HG02571 (cell line): ENCODE measurements at regions not wholly inside any gene's neighbourhood (a gene's known extent, or its start where the extent isn't known, plus 50 kb on each side); places are given as distances from the start of the nearest gene placed in this dataset.
"Not testable (repeated sequence)": the region's sequence is repeated elsewhere in the genome, so short reads cannot be mapped to it uniquely, and the experiment has no call there.

Source experiments
- ATAC-seq: cut with Tn5 transposase; IDR thresholded peaks from one replicate; pipeline ENCODE4 v1.9.1; 2021; ENCODE audit warnings: mild to moderate bottlenecking, moderate library complexity; ENCODE audit not compliant: unreplicated experiment

DNA sequence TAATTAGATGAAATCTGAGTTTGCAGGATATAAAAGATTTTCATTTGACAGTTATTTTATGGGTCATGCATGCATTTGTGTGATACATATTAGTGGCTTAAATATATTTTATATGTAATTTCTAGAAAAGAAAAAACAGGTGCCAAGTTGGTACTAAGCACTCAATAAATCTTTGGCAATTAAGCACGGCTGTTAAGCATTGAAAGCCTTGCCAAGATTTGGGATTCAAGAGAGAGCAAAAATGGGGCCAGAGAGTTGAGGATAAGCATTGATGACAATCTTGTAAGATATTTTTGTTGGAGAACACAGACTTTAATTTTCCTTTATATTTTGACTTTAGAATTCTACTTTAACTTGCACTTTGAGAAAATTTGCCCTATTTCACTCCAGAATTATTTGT is 249.8 kb upstream of the MAD2L1 start:
- ATAC-seq, result no peak

DNA sequence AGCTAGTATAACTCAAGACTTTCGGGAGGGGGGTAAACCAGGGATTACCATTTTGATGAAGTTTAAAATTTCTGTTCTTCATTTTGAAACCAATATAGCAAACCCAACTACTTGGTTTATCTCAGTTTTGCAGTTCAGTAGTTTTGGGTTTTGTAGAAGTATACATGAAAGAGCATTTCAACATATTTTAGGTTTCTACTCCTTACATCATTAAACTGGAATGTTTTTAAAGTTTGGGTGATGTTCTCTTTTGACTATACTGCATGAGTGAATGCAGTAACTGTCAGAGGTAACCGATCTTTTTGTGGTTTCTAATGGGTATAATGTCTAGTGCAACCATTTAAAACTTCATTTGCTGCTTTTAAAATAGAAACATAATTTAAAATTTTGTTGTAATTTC is 248.3 kb upstream of the MAD2L1 start:
- no peak for ATAC-seq

DNA sequence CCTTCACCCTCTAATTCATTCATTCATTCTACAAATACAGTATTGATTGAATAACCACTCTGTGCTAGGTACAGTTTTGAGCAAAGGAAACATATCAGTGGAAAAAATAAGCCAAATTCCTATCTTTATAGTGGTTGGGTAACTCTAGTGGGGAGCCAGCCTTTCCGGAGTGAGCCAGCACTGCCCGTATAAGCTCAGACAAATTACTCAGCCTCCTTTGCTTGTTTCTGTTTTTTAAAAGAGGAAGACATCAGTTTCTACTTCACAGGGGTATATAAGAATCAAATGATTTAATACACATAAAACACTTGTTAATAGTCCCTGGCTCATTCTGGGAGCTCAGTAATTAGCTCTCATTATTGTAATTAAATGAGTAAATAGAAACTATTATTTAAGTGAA is 238.2 kb upstream of the MAD2L1 start:
- ATAC-seq, result no peak

DNA sequence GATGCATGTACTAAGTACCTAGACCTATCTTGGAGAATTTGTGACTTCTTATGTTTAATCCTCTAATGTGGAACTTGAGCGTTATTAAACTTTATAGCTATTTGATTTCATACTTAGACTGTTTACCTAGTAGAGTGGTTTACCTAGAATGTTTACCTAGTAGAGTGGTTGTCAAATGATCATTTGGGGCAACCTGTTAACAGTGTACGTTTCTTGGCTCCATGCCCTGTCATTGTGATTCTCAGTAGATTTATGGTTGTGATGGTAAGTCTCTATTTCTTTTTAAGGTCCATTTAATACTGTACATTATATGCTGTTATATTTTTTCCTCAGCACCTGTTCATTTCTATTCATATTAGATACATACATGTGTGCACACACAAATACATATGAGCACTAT is 233.0 kb upstream of the MAD2L1 start:
- no peak for ATAC-seq

DNA sequence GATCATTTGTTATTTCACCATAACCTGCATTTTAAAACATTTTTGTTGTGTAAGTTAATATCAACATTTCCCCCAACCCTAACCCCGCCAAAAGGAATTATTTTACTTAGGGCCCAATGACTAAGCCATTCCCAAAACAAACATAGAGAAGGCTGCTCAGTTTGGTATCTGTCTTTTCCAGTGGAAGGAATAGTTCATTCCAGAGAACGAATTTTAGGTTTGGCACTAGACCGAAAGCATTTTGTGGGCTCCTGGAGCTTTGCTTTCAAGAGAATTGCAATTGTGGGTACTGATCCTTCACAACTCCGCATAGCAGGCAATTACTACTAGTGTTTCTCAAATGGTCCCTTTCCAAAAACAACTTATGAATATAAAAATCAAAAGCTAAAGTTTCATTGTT is 226.7 kb upstream of the MAD2L1 start:
- ATAC-seq, result no peak

DNA sequence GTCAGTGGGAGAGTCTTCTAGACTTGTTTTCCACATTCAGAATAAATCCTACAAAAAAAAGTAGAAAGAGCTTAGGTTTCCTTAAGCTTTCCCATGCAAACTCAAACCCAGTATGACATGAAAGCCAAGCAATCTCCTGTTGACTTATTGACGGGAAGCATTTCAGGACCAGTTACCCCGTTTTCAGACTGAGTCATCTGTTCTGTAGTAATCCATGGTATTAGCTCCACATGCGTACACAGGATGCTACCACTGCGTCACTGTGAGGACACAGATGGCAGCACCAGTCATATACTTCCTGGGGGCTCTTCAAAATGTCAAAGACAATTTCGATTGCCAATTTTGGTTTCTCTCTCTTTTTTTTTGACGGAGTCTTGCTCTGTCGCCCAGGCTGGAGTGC is 224.9 kb upstream of the MAD2L1 start:
- no peak for ATAC-seq

DNA sequence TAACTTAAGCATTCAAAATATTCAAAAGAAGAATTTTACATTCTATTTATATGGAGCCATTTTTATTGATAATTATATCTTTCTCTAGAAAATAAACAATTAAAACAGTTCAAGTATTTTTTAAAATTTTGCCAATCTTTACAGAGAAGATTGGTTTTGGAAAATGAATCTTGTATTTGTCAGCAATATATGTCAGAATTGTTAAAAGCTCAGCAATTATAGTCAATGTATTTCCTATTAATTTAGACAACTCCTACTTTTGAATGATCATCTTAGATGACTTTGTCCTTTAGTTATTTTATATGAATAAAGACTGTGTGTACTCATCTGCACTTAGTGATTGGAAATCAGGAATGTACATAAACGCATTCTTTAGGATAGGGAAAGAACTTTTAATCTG is 223.9 kb upstream of the MAD2L1 start:
- no peak for ATAC-seq

DNA sequence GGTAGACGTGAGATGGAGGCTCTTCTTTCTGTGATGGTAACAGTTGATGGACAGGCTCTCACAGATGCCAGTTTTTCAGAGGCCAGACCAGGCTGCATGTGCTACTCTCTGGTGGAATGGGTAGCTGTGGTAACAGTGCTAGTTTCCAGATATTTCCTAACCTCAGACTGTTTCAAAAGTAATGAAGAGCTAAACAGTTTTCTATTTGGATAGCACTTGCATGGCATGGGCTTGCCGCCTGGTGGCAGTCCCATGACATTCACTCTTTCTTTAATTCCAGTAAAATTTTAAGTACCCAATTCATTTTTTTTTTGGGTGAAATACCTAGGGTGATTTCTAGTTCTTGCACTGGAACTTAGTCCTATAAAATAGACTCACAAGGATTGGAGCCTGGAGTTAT is 220.2 kb upstream of the MAD2L1 start:
- ATAC-seq, result no peak

DNA sequence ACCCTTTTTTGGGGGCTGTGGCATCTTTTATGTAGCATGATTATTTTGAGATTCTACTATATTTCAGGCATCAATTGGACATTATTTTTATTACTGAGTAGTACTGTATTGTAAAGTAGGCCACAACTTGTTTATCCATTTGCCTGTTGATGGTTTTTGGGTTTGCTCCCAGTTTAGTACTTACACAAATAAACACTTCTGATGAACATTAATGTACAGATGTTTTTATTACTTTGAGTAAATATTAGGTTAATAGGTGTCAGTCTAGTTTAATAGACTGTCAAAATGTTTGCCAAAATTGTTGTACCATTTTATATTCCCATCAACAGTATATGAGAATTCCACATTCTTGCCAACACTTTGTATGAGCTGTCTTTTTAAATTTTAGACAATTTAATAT is 214.9 kb upstream of the MAD2L1 start:
- no peak for ATAC-seq

DNA sequence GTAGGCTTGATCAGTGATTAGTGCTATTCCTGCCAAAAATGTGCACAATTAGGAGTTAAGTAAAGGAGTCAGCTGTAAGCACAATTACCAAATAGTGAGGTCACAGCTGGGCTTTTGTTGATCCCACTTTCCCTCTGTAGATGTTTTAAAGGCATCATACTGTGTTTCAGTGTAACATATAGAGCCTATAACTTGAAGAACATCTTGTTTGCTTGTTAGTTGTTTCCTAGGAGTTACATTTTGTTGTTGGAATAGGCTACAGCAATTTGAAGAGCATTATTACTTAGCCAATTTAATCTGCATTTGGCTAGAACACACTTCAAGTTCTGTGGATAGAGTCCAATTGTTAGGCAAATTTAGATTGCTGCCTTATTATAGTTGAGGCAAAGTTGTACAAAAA is 210.7 kb upstream of the MAD2L1 start:
- ATAC-seq, result no peak

DNA sequence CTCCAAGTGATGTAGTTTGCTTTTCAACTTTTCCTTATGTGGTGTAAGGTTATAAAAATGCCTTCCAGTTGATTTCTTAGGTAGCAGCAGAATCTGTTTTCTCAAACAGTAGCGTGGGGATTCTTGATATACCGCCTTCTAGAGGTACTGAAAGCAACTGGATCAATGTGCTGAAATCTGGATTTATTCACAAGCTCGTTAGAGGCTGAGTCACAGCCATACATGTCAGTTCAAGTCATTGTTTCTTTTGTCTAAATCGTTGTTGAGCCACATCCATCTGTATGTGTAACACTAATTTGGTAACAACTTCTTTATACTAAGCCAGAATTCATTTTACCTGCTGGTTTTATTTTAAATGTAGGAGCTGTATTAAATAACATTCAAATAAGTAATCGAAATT is 200.0 kb upstream of the MAD2L1 start:
- ATAC-seq, result no peak

DNA sequence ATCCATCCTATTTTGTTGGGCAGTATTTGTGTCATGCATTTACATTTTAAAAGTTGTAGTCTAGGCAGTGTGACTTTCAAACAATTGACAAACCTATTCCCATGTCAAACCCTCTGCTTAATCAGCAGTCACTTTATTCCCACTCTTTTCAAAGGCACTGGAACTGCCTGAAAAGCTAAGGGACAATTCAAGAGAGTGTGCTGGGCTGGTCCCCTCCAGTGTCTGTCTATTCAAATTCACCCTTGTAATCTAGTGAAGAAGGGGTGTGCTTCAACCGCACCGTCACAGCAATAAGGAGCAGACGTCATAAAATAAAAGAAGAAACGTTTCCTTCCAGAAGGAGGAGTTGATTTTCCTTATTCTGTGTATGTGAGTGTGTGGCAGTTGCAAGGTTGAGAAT is 197.0 kb upstream of the MAD2L1 start:
- no peak for ATAC-seq

DNA sequence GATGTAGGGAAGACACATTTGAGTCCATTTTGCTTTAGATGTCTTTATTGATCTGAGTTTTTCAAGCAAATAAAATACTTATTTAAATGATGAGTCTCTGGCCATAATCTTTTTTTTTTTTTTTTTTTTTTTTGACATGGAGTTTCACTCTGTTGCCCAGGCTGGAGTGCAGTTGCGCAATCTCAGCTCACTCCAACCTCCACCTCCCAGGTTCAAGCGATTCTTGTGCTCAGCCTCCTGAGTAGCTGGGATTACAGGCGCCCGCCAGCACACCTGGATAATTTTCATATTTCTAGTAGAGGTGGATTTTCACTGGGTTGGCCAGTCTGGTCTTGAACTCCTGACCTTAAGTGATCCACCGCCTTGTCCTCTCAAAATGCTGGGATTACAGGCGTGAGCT is 194.5 kb upstream of the MAD2L1 start:
- ATAC-seq, result no peak

DNA sequence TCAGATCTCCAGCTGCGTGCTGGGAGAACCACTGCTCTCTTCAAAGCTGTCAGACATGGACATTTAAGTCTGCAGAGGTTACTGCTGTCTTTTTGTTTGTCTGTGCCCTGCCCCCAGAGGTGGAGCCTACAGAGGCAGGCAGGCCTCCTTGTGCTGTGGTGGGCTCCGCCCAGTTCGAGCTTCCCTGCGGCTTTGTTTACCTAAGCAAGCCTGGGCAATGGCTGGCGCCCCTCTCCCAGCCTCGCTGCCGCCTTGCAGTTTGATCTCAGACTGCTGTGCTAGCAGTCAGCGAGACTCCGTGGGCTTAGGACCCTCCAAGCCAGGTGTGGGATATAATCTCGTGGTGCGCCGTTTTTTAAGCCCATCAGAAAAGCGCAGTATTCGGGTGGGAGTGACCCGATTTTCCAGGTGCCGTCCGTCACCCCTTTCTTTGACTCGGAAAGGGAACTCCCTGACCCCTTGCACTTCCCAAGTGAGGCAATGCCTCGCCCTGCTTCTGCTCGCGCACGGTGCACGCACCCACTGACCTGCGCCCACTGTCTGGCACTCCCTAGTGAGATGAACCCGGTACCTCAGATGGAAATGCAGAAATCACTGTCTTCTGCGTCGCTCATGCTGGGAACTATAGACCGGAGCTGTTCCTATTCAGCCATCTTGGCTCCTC is 189.6 kb upstream of the MAD2L1 start:
- ATAC-seq, result not testable (repeated sequence)

DNA sequence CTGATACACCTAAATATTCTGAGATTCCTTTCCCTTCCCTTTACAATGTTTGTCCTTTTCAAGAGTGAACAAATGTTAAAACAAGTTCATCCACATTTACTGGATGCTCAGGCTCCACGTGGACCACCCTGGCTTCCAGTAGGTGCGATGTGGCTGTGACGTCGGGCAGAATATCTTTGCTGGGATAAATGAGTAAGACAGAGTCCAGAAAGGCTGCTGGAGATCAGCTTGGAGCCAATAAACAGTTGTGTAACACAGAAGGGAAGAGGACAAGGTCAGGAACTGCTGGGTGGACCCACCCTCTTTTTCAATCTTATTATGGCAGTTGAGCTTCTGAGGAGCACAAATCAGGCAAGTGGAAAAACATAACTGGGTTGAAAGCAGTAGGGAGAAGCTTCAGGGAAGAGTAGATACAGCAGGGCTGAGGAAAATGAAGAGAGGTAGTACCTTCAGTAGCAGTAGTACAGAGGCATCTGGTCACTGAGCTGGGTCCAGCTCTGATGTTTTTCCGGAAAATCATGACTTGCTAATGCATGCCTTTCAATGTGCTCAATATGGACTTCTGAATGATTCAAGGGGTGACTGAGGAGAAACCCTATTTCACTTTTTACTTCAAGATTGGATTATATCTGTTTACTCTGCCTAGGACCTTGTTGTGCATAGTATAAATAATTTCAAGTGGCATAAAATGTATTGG is 171.8 kb upstream of the MAD2L1 start:
- no peak for ATAC-seq

DNA sequence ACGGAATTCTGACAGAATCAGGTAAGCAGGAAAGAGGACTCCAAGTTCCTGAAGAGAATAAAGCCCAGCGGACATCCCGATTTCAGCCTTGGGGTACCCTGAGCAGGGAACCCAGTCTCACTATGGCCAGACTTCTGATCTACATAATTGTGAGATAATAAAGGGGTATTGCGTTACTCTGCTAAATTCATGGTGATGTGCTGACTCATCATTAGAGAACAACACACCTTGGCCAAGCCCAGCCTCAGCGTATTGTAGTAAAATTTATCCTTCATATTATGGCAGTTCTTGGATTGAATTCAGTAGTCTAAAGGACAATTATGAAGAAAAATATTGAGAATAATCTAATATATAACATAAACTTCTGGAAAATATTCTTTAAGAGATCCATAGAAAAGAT is 170.2 kb upstream of the MAD2L1 start:
- ATAC-seq, result no peak

DNA sequence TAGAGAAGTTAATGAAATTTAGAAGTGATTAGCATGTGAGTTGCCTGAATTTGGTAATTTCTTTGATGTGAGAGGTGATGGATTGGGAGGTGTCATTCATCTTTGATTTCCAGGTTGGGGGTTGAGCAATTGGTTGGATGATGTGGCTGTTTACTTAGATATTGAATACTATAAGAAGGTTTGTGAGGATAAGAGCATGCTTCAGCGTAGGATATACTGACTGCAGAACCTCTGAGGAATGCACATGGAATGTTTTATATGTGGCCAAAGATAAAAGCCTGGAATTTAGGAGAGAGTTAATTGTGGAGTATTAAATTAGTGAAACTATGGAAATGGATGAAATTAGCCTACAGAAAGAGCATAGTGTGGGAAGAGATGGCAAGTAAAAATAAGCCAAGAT is 165.4 kb upstream of the MAD2L1 start:
- no peak for ATAC-seq

DNA sequence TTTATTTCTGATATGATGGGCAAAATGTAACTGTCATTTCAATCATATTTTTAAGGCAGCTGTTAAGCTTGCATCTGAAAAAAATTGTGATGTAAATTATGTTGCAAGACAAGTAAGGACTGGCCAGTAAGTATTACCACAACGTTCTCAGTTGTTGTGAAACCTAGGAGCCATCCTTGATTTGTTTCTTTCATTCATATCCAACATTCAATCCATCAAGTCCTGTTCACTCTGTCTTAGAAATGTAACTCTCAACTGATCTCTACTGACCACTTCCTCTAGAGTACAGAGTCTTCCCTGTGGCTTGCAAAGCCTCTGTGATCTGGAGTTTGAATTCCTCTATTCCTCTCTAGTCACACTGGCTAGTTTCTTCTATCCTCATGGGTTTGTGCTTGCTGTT is 161.4 kb upstream of the MAD2L1 start:
- no peak for ATAC-seq

DNA sequence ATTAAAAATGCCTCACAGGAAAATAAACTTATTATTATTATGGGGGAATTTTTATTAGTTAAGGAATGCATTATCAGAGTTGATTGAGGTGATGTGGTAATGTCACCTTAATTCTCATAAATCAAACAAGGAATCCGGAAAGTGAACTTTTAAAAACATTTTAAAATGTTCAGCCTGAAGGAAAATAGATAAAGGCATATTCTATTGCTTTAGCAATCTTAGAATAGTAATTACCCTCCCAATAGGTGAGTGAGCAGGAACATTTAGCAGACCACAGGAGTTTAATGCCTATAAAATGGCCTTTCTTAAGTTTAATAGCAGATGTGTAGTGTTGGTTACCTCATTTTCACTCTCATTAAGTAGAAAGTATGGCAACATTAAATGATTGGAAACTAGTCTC is 160.9 kb upstream of the MAD2L1 start:
- ATAC-seq, result no peak

DNA sequence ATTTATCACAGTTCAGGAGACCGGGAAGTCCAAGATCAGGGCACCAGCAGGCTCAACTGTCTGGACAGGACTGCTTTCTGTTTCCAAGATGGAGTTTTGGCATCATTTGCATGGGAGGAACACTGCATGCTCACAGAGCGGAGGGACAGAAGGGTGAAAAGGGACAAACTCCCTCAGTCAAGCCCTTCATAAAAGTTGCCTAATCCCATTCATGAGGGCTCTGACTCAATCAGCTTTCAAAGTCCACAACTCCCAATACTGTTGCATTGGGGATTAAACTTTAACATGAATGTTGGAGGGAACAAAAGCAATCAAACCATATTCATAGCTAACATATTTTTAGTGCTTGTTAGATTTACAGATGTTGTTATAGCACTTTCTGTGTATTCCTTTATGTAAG is 158.9 kb upstream of the MAD2L1 start:
- ATAC-seq, result no peak

DNA sequence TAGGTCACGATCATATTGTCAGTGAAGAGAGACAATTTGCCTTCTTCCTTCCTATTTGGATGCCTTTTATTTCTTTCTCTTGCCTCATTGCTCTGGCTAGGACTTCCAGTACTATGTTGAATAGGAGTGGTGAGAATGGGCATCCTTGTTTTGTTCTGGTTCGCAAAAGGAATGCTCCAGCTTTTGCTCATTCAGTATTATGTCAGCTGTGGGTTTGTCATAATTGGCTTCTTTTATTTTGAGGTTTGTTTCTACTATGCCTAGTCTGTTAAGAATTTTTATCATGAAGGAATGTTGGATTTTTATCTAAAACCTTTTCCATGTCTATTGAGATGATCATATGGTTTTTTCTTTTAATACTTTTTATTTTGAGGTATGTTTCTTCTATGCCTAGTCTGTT is 152.3 kb upstream of the MAD2L1 start:
- ATAC-seq, result no peak

DNA sequence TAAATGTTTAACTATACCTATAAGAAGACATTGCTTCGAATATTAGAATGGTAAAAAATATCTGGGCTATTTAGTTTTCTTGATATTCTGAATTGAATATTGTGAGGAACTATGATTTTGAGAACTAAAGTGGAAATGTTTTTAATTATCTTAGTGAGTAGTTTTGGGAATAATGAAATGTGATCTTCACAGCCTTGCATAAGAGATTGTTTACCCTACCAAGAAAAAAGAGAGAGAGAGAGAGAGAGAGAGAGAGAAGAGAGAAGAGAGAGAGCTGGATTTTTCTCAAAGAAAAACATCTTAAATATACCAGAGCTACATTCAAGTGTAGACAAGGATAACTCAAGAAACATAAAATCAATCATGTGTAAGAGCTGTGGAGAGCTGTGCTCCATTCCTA is 148.7 kb upstream of the MAD2L1 start:
- no peak for ATAC-seq

DNA sequence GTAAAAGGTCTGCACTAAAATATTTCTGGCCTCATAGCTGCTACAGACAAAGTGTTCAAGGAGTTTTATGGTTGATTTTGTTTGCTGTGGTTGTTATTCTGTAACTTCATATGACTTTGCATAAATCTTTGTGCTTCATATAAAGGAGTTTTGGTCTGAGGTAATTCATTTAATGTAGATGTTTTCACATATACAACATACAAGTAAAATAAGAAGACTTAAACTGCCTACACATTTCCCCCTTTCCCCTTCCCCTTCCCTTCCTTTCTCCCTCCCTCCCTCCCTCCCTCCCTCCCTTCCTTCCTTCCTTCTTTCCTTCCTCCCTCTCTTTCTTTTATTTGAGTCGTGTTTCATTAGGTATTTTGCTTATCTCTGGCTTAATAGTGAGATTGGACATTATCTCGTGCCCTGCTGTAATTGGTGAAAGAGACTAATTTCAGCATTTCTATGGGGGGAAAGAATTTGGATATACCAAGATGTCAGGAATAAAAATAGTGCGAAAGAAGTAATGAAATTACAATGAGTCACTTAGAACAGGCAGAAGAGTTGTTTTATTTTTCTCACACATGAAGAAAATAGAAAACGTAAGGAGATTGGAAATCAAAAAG is 144.9 kb upstream of the MAD2L1 start:
- ATAC-seq, result no peak
